Gastroesophageal sphincter (tissue), 4 donors: ENCODE measurements at regions not wholly inside any gene's neighbourhood (a gene's known extent, or its start where the extent isn't known, plus 50 kb on each side); places are given as distances from the start of the nearest gene placed in this dataset.

Experiments used
- ATAC-seq: fragments of 150-250 bp; one replicate; pipeline ENCODE4 v1.9.1; 2016; ENCODE audit warnings: mild to moderate bottlenecking, moderate library complexity
- H3K27ac ChIP-seq, 4 donors: fragments of 200-600 bp; sonication (generic) in 3 of 4; 1 replicate in 3 of 4; 2 replicates in 1 of 4; pipeline ENCODE4 v1.5.1; 2016 to 2019
- H3K27me3 ChIP-seq: fragments of 200-600 bp; sonication (generic); one replicate; pipeline ENCODE4 v1.5.1; 2019
- H3K36me3 ChIP-seq, 2 donors: fragments of 200-600 bp; sonication (generic); one replicate each; pipeline ENCODE4 v1.5.1; 2019; ENCODE audit warnings: control low read depth in 1 of 2
- H3K4me1 ChIP-seq, 3 donors: fragments of 200-600 bp; sonication (generic); 1 replicate in 2 of 3; 2 replicates in 1 of 3; pipeline ENCODE4 v1.5.1; 2016 to 2019; ENCODE audit warnings: control low read depth in 2 of 3
- H3K4me3 ChIP-seq, 2 donors: fragments of 200-600 bp; sonication (generic); one replicate each; pipeline ENCODE4 v1.5.1; 2019; ENCODE audit warnings: mild to moderate bottlenecking in 1 of 2, moderate library complexity in 1 of 2
- H3K9me3 ChIP-seq, 3 donors: fragments of 200-600 bp; sonication (generic); one replicate each; pipeline ENCODE4 v1.5.1; 2017 to 2019; ENCODE audit warnings: control low read depth in 2 of 3
- CTCF ChIP-seq, 4 experiments: fragments of 200-600 bp in 2 of 4; fragments of 450-650 bp in 2 of 4; sonication (generic) in 1 of 4; IDR thresholded peaks; one replicate each; pipeline ENCODE4 v1.5.1; 2017 to 2019; ENCODE audit warnings: antibody characterized with exemption in 4 of 4, mild to moderate bottlenecking in 2 of 4, moderate library complexity in 2 of 4
- EP300 ChIP-seq: sonication (generic); formaldehyde crosslinking; IDR thresholded peaks from one replicate; pipeline ENCODE4 v1.6.1; 2017; ENCODE audit warnings: antibody characterized with exemption, mild to moderate bottlenecking
- POLR2A ChIP-seq, 2 donors: fragments of 450-650 bp; IDR thresholded peaks; one replicate each; pipeline ENCODE4 v1.6.1; 2017; ENCODE audit warnings: antibody characterized with exemption in 2 of 2, mild to moderate bottlenecking in 2 of 2, moderate library complexity in 1 of 2
- POLR2AphosphoS5 ChIP-seq: sonication (generic); formaldehyde crosslinking; IDR thresholded peaks from one replicate; pipeline ENCODE4 v1.6.1; 2017; ENCODE audit warnings: antibody characterized with exemption
- WGBS, 2 donors: methylation state at CpG; one replicate each; pipeline ENCODE4 v1.1.5; 2018; ENCODE audit warnings: low coverage in 1 of 2; 5-methylcytosine and 5-hydroxymethylcytosine counted together

DNA sequence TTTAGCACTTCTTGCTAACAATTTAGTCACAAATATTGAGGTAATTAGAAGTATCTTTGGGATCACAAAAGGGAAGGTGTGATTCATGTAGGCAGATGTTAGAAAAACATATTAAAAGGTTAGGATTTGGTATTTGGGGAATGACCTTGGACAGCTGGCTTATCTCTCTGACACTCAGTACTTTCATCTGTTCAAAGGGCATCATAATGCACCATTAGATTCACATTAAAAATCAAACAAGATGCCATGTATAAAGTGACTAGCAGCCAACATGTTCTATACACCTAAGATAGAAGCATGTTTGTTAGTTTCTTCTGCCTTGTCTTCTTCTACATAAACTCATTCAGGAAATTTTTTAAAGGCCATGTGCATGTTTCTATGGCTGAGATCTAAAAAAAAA, 56.5 kb upstream of the ESRRG start:
- ATAC-seq = no peak
- Histone ChIP-seq H3K27me3 (no peaks in the 10 kb centered on the region), H3K27ac (no peak overlapping the region), H3K4me1 (peaks cover 0 to 16% (median 0%) of the 10 kb centered on the region in 3 donors), H3K9me3 (no peaks in the 10 kb centered on the region), H3K36me3 (no peaks in the 10 kb centered on the region), H3K4me3 (no peak overlapping the region)
- TF ChIP-seq POLR2AphosphoS5 (no peak), CTCF (IDR thresholded peaks at IDR 0.05) (no peak), POLR2A (IDR thresholded peaks at IDR 0.05) (no peak), EP300 (no peak)

GRCh38 chr1:216778737-216779136, 55.5 kb upstream of the ESRRG start:
- Histone ChIP-seq H3K27ac (no peak overlapping the region), H3K4me1 (peaks cover 0 to 12% (median 0%) of the 10 kb centered on the region in 3 donors), H3K4me3 (no peak overlapping the region), H3K27me3 (no peaks in the 10 kb centered on the region), H3K9me3 (no peaks in the 10 kb centered on the region), H3K36me3 (no peaks in the 10 kb centered on the region)
- TF ChIP-seq POLR2AphosphoS5 = no peak
- no peak for TF ChIP-seq EP300
- TF ChIP-seq CTCF (IDR thresholded peaks at IDR 0.05) = no peak
- no peak for TF ChIP-seq POLR2A (IDR thresholded peaks at IDR 0.05)
- 100% methylated on average over 1 of the region's 1 CpG for WGBS, 2 donors
- no peak for ATAC-seq

DNA sequence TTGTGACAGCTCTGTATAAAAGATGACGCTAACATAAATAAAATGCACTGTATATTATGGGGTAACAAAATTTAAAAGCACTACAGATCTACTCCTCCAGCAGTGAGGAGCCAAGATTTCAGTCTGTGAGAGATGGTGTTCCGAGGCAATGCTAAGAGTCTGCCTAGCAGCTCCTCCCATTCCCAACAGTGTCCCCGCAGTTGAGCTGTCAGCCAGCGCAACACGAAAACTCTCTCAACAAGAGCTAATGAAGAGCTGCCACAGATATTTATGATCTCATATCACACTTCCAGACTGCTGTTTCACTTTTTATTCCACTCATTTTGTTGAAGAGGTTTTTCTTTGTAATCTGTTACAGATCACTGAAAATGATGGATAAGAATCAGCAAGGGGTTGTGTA, 53.9 kb upstream of the ESRRG start:
- Histone ChIP-seq H3K4me1 (peaks cover 0 to 12% (median 0%) of the 10 kb centered on the region in 3 donors), H3K27ac (no peak overlapping the region), H3K27me3 (no peaks in the 10 kb centered on the region), H3K4me3 (no peak overlapping the region), H3K9me3 (no peaks in the 10 kb centered on the region), H3K36me3 (no peaks in the 10 kb centered on the region)
- ATAC-seq = no peak
- TF ChIP-seq CTCF (IDR thresholded peaks at IDR 0.05) (no peak), EP300 (no peak), POLR2AphosphoS5 (no peak), POLR2A (IDR thresholded peaks at IDR 0.05) (no peak)
- WGBS, 2 donors = 95% methylated on average over 5 of the region's 5 CpGs; no CpG with 5 or more reads in 1 of the 2 donors
